ENCODE measurements at regions not wholly inside any gene's neighbourhood (a gene's known extent, or its start where the extent isn't known, plus 50 kb on each side); places are given as distances from the start of the nearest gene placed in this dataset.

DNA sequence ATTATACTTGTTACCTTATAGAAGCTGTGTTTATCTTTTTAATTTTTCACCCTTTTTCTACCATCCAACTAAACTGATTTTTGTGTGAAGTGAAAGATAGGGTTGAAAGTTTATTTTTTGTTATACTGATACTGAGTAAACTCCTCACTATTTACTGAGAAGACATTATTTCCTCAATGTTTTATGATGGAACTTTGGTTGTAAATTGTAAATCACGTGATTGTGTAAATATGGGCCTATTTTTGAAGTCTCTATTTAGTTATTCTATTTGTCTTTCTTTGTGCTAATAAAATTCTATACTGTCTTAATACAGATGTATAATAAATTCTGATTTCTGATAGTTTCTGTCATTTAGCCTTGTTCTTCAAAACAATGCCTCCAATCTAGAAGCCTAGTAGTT, 697.2 kb upstream of the SLC8A1 start:
- no peak overlapping the region for H3K9ac ChIP-seq (ENCODE audit: low read length)
- no peak for DNase-seq
- no peaks in the 10 kb centered on the region for H4K20me1 ChIP-seq (ENCODE audit: insufficient read depth, low read length)
- no peaks in the 10 kb centered on the region for H3F3A ChIP-seq (ENCODE audit: insufficient read depth, low read length)
- H3K4me2 ChIP-seq (ENCODE audit: low read depth, low read length): no peak overlapping the region
- no peak overlapping the region for H2AFZ ChIP-seq (ENCODE audit: low read length)
- no peak overlapping the region for H3K27ac ChIP-seq (ENCODE audit: low read length)
- no peaks in the 10 kb centered on the region for H3K4me1 ChIP-seq (ENCODE audit: low read length)
- no peaks in the 10 kb centered on the region for H3K9me2 ChIP-seq (replicated peaks; ENCODE audit: insufficient read depth, low read length)
- TF ChIP-seq, protein P1, sequence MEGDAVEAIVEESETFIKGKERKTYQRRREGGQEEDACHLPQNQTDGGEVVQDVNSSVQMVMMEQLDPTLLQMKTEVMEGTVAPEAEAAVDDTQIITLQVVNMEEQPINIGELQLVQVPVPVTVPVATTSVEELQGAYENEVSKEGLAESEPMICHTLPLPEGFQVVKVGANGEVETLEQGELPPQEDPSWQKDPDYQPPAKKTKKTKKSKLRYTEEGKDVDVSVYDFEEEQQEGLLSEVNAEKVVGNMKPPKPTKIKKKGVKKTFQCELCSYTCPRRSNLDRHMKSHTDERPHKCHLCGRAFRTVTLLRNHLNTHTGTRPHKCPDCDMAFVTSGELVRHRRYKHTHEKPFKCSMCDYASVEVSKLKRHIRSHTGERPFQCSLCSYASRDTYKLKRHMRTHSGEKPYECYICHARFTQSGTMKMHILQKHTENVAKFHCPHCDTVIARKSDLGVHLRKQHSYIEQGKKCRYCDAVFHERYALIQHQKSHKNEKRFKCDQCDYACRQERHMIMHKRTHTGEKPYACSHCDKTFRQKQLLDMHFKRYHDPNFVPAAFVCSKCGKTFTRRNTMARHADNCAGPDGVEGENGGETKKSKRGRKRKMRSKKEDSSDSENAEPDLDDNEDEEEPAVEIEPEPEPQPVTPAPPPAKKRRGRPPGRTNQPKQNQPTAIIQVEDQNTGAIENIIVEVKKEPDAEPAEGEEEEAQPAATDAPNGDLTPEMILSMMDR (IDR thresholded peaks at IDR 0.05; ENCODE audit: low read length): no peak
- TF ChIP-seq EZH2 (optimal IDR thresholded peaks at IDR 0.05; ENCODE audit: low read depth, low read length): no peak
- TF ChIP-seq EZH2phosphoT487 (IDR thresholded peaks at IDR 0.05; ENCODE audit: low read length): no peak
- H3K27me3 ChIP-seq (replicated peaks; ENCODE audit: insufficient read depth, low read length): no peaks in the 10 kb centered on the region
- no peaks in the 10 kb centered on the region for H3K79me2 ChIP-seq (ENCODE audit: low read length)
- no peaks in the 10 kb centered on the region for H3K9me3 ChIP-seq (replicated peaks; ENCODE audit: insufficient read depth, low read length)
- H3K36me3 ChIP-seq (replicated peaks; ENCODE audit: insufficient read depth, low read length): no peaks in the 10 kb centered on the region
- H3K4me3 ChIP-seq (ENCODE audit: low read length): no peak overlapping the region

DNA sequence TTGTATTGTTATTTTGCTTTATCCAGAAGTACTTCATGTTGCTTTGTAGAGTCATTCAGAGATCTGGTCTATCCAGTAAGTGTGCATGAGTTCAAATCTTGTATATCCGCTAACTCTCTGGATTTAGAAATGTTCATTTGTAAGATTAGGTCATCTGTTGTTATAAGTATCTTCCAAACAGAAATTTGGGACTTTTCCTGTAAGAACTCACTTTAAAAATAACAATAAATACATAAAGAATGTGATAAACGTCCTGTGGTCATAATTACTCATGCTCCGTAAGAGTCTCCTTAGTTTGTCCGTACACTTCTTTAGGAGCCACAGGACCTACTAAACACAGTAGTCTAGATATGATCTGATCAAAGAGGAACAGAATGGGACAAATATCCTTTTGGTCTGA, 699.9 kb upstream of the SLC8A1 start:
- Histone ChIP-seq H3K4me2 (ENCODE audit: low read depth, low read length) (no peak overlapping the region), H3K27ac (ENCODE audit: low read length) (no peak overlapping the region), H3K9me2 (replicated peaks; ENCODE audit: insufficient read depth, low read length) (no peaks in the 10 kb centered on the region), H3K9me3 (replicated peaks; ENCODE audit: insufficient read depth, low read length) (no peaks in the 10 kb centered on the region), H3K79me2 (ENCODE audit: low read length) (no peaks in the 10 kb centered on the region), H2AFZ (ENCODE audit: low read length) (no peak overlapping the region), H3K36me3 (replicated peaks; ENCODE audit: insufficient read depth, low read length) (no peaks in the 10 kb centered on the region), H3K4me3 (ENCODE audit: low read length) (no peak overlapping the region), H3K9ac (ENCODE audit: low read length) (no peak overlapping the region), H3K4me1 (ENCODE audit: low read length) (no peaks in the 10 kb centered on the region), H4K20me1 (ENCODE audit: insufficient read depth, low read length) (no peaks in the 10 kb centered on the region), H3F3A (ENCODE audit: insufficient read depth, low read length) (no peaks in the 10 kb centered on the region), H3K27me3 (replicated peaks; ENCODE audit: insufficient read depth, low read length) (no peaks in the 10 kb centered on the region)
- DNase-seq: no peak
- TF ChIP-seq EZH2phosphoT487 (IDR thresholded peaks at IDR 0.05; ENCODE audit: low read length) (no peak), EZH2 (optimal IDR thresholded peaks at IDR 0.05; ENCODE audit: low read depth, low read length) (no peak)
- TF ChIP-seq, protein P1 (IDR thresholded peaks at IDR 0.05; ENCODE audit: low read length): no peak

DNA sequence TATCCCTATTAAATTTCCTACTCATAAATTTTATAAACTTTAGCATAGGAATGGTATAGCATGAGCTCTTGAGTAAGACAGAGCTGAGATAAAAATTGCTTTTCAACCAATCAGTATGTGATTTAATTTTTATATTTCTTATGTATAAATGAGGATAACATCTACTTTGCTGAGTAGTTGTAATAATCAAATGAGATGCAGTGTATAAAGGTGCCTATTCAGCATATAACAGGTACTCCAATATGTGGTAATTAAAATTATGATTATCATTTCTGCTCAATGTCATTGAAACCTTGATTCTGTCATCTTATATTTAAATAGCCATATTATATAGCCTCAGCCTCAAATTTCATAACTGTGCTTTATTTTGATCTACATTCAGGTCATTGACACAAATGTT, 700.4 kb upstream of the SLC8A1 start:
- Histone ChIP-seq H3K79me2 (ENCODE audit: low read length) (no peaks in the 10 kb centered on the region), H3K4me1 (ENCODE audit: low read length) (no peaks in the 10 kb centered on the region), H3K4me3 (ENCODE audit: low read length) (no peak overlapping the region), H3K9me2 (replicated peaks; ENCODE audit: insufficient read depth, low read length) (no peaks in the 10 kb centered on the region), H3K27me3 (replicated peaks; ENCODE audit: insufficient read depth, low read length) (no peaks in the 10 kb centered on the region), H3K9me3 (replicated peaks; ENCODE audit: insufficient read depth, low read length) (no peaks in the 10 kb centered on the region), H3K36me3 (replicated peaks; ENCODE audit: insufficient read depth, low read length) (no peaks in the 10 kb centered on the region), H4K20me1 (ENCODE audit: insufficient read depth, low read length) (no peaks in the 10 kb centered on the region), H2AFZ (ENCODE audit: low read length) (no peak overlapping the region), H3K9ac (ENCODE audit: low read length) (no peak overlapping the region), H3K4me2 (ENCODE audit: low read depth, low read length) (no peak overlapping the region), H3F3A (ENCODE audit: insufficient read depth, low read length) (no peaks in the 10 kb centered on the region), H3K27ac (ENCODE audit: low read length) (no peak overlapping the region)
- TF ChIP-seq EZH2 (optimal IDR thresholded peaks at IDR 0.05; ENCODE audit: low read depth, low read length) (no peak), EZH2phosphoT487 (IDR thresholded peaks at IDR 0.05; ENCODE audit: low read length) (no peak)
- TF ChIP-seq, protein P1 (IDR thresholded peaks at IDR 0.05; ENCODE audit: low read length): no peak
- no peak for DNase-seq

Measured in MM.1S (cell line).